PC-3 (cell line): ENCODE measurements at regions not wholly inside any gene's neighbourhood (a gene's known extent, or its start where the extent isn't known, plus 50 kb on each side); places are given as distances from the start of the nearest gene placed in this dataset.

Source experiments
- CTCF ChIP-seq: fragments of 300-600 bp; sonication (generic); conservative IDR thresholded peaks from 2 replicates; pipeline ENCODE4 v1.5.1; 2017; ENCODE audit warnings: antibody characterized with exemption, low read depth, mild to moderate bottlenecking, low read length
- EZH2phosphoT487 ChIP-seq: fragments of 300-600 bp; sonication (generic); IDR thresholded peaks from 2 replicates; pipeline ENCODE4 v1.6.1; 2018; ENCODE audit warnings: mild to moderate bottlenecking, antibody characterized with exemption, low read length, borderline replicate concordance

DNA sequence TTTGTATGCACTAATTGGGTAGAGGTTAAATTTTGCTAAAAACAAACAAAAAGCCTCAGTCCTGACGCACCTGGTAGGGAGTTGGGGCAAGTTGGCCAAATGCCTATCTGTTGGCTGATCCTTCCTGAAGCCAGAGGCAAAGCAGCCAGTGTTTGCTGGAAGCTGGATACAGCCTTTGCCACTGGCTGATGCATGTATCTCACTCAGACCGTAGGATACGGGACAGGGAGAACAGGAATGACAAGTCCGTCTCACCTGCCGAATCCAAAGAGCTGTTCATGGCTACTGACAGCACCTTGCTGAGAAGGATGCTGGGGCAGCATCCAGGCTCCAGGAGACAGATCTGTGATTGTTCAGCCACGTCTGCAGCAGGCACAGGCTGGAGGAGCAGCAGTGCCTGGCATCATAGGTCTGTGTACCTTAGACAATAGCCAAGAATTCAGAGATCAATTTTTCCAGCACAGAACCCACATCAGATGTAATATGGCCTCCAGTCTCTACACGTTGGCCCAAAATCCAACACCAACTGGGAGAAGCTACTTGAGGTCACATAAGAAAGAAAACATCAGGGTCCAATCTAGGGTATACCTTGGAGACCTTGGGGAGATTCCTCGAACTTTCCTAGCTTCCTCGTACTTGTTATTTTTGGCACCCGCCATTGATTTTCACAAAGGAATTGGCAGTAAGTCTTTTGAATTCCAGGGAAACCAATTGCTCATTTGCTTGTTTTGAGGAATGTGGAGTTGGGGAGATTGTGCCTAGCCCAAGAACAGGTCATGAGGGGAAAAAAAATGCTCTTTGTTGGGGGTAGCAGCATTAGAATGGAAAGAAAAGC lies 108.5 kb upstream of the ARMC2 start:
- TF ChIP-seq CTCF (no peak), EZH2phosphoT487 (no peak)
